ENCODE measurements at regions not wholly inside any gene's neighbourhood (a gene's known extent, or its start where the extent isn't known, plus 50 kb on each side); places are given as distances from the start of the nearest gene placed in this dataset.

- no peak for DNase-seq (ENCODE audit: low spot score)
Measured at GRCh38 chr5:20420991-20421595, 433.1 kb upstream of the CDH18 start.
